ENCODE measurements at regions not wholly inside any gene's neighbourhood (a gene's known extent, or its start where the extent isn't known, plus 50 kb on each side); places are given as distances from the start of the nearest gene placed in this dataset.

DNA sequence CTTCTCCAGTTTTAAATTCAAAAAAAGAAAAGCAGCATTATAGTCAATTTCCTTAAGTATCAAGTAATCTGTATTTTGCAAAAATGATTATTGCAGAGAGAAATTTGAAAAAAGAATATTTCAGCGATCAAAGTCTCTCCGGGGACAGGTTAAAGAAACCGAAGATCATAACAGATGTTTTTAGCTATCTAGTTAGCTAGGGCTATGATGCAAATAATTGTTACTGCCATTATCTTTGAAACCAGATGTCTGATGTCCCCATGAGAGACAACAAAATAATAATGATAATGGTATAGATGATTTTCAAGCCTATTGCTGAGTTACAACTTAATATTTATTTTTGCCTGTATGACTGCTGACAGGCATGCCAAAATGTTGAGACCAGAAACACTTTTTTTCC is 1326.0 kb downstream of the PLA2G4A start:
- Histone ChIP-seq H3K36me3 (no peaks in the 10 kb centered on the region), H3K4me1 (ENCODE audit: control insufficient read depth in 1 of 2, insufficient read depth in 1 of 2, low read depth in 1 of 2, low read length in 1 of 2) (no peaks in the 10 kb centered on the region), H3K27me3 (no peaks in the 10 kb centered on the region), H3K27ac (no peak overlapping the region), H3K4me3 (ENCODE audit: low read depth in 1 of 2, low read length in 1 of 2) (no peak overlapping the region), H3K9me3 (no peaks in the 10 kb centered on the region)
- TF ChIP-seq, protein P1, sequence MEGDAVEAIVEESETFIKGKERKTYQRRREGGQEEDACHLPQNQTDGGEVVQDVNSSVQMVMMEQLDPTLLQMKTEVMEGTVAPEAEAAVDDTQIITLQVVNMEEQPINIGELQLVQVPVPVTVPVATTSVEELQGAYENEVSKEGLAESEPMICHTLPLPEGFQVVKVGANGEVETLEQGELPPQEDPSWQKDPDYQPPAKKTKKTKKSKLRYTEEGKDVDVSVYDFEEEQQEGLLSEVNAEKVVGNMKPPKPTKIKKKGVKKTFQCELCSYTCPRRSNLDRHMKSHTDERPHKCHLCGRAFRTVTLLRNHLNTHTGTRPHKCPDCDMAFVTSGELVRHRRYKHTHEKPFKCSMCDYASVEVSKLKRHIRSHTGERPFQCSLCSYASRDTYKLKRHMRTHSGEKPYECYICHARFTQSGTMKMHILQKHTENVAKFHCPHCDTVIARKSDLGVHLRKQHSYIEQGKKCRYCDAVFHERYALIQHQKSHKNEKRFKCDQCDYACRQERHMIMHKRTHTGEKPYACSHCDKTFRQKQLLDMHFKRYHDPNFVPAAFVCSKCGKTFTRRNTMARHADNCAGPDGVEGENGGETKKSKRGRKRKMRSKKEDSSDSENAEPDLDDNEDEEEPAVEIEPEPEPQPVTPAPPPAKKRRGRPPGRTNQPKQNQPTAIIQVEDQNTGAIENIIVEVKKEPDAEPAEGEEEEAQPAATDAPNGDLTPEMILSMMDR (IDR thresholded peaks at IDR 0.05) = no peak

DNA sequence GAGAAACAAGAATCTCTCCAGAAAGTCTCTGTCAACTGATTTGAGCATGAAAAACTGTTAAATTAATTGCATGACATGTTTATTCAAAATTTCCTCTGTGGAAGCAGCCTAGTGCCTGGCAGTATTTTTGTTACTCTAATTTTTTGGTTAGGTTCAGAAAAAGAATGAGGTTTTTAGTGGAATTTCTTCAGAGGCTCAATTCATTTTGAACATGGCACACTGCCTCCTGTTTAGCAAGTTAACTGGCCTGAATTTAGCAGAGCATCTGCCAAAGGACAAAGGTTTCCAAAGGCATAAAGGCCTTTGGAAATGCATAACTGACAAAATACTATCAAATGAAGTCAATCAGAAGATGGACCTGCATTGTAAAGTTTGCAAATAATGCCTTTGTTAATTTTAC is 1326.5 kb downstream of the PLA2G4A start:
- no peaks in the 10 kb centered on the region for H3K27me3 ChIP-seq
- H3K4me1 ChIP-seq (ENCODE audit: control insufficient read depth in 1 of 2, insufficient read depth in 1 of 2, low read depth in 1 of 2, low read length in 1 of 2) = no peaks in the 10 kb centered on the region
- H3K4me3 ChIP-seq (ENCODE audit: low read depth in 1 of 2, low read length in 1 of 2) = no peak overlapping the region
- TF ChIP-seq, protein P1 (IDR thresholded peaks at IDR 0.05) = no peak
- no peak overlapping the region for H3K27ac ChIP-seq
- H3K36me3 ChIP-seq = no peaks in the 10 kb centered on the region
- H3K9me3 ChIP-seq = no peaks in the 10 kb centered on the region

DNA sequence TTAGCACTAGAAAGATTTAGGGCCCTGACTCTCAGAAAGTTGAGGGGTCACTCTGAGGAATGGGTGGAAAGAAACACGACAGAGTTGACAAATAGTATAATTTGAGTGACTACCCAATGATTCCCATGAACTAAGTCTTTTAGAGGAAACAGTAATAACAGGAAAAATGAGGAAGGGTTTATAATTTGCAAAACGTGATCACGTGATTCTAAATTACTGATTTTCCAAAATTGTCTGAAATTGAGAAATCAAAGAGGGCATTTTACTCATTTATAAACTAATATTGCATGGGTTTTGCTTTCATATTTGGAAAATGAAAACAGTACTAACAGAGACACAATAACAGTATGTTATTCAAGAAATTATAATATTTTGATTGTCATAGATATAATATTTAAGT is 1335.7 kb downstream of the PLA2G4A start:
- Histone ChIP-seq H3K4me1 (ENCODE audit: control insufficient read depth in 1 of 2, insufficient read depth in 1 of 2, low read depth in 1 of 2, low read length in 1 of 2) (no peaks in the 10 kb centered on the region), H3K4me3 (ENCODE audit: low read depth in 1 of 2, low read length in 1 of 2) (no peak overlapping the region), H3K9me3 (no peaks in the 10 kb centered on the region), H3K36me3 (no peaks in the 10 kb centered on the region), H3K27ac (no peak overlapping the region), H3K27me3 (no peaks in the 10 kb centered on the region)
- TF ChIP-seq, protein P1 (IDR thresholded peaks at IDR 0.05) = no peak

DNA sequence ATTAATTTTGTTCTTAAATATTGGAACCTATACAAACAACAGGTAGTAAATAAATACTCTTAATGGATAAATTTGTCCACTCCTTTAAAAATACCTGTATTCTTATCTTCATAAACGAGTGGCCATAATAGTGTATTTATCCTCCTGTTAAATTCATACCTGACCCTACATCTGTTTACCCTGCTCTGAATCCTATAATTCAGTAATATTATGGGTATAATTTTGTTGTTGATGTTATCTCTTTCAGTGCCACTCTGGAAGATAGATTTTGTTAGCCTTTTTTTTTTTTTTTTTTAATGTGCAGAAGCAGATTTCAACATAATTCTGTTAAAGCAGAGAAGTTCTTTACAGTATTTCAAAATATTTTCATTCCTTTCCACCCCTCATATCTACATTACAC is 1337.9 kb downstream of the PLA2G4A start:
- Histone ChIP-seq H3K27me3 (no peaks in the 10 kb centered on the region), H3K27ac (no peak overlapping the region), H3K36me3 (no peaks in the 10 kb centered on the region), H3K4me3 (ENCODE audit: low read depth in 1 of 2, low read length in 1 of 2) (no peak overlapping the region), H3K4me1 (ENCODE audit: control insufficient read depth in 1 of 2, insufficient read depth in 1 of 2, low read depth in 1 of 2, low read length in 1 of 2) (no peaks in the 10 kb centered on the region), H3K9me3 (no peaks in the 10 kb centered on the region)
- TF ChIP-seq, protein P1 (IDR thresholded peaks at IDR 0.05) = no peak

DNA sequence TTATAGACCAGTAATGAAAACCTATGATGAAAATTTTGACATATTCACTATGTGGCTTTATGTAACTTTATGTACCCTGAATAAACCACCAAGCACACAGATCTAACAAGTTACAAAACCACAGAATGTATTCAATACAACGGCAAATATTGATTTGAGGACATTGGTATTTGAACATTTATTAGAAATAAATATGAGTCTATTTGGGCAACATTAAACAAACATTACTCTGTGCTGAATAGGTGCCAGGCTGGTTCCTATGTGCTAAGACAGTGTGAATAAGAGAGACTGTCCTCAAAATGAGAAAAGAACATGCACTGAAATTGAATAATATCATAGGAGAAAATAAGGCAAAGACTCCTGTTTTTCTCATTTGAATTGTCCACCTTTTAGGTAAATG is 1341.2 kb downstream of the PLA2G4A start:
- TF ChIP-seq, protein P1 (IDR thresholded peaks at IDR 0.05) = no peak

DNA sequence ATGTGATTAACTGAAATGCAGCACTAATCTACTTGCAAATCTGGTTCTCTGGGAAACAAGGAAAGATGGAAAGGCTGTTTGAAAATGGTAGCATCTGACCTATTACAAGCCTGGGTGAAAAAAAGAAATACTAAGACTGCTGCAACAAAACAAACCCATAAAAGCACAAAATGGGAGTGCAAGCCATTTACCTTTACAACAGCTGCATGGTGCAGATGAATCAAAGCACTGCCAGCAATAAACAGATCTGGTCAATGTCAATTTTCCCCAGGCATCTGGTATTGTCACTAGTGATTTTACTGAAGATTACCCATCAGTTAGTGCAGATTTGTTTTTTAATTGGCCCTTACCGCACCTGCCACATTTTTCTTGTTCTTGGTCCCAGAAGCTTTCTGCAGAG is 1341.7 kb downstream of the PLA2G4A start:
- Histone ChIP-seq H3K4me3 (ENCODE audit: low read depth in 1 of 2, low read length in 1 of 2) (no peak overlapping the region), H3K36me3 (no peaks in the 10 kb centered on the region), H3K9me3 (no peaks in the 10 kb centered on the region), H3K27ac (no peak overlapping the region), H3K27me3 (no peaks in the 10 kb centered on the region), H3K4me1 (ENCODE audit: control insufficient read depth in 1 of 2, insufficient read depth in 1 of 2, low read depth in 1 of 2, low read length in 1 of 2) (no peaks in the 10 kb centered on the region)
- TF ChIP-seq, protein P1 (IDR thresholded peaks at IDR 0.05) = no peak

More for the DNA sequence above, 1341.2 kb downstream of the PLA2G4A start:
- Histone ChIP-seq H3K9me3 (no peaks in the 10 kb centered on the region), H3K27ac (no peak overlapping the region), H3K4me1 (ENCODE audit: control insufficient read depth in 1 of 2, insufficient read depth in 1 of 2, low read depth in 1 of 2, low read length in 1 of 2) (no peaks in the 10 kb centered on the region), H3K36me3 (no peaks in the 10 kb centered on the region), H3K27me3 (no peaks in the 10 kb centered on the region), H3K4me3 (ENCODE audit: low read depth in 1 of 2, low read length in 1 of 2) (no peak overlapping the region)

Data from neutrophil (primary cell).